Tibial nerve (tissue), 4 donors: ENCODE measurements at regions not wholly inside any gene's neighbourhood (a gene's known extent, or its start where the extent isn't known, plus 50 kb on each side); places are given as distances from the start of the nearest gene placed in this dataset.

Experiments
- CTCF ChIP-seq, 5 experiments: fragments of 200-600 bp in 3 of 5; fragments of 450-650 bp in 2 of 5; sonication (generic) in 3 of 5; IDR thresholded peaks; one replicate each; pipeline ENCODE4 v1.5.1; 2016 to 2019; ENCODE audit warnings: antibody characterized with exemption in 5 of 5, mild to moderate bottlenecking in 3 of 5, moderate library complexity in 2 of 5
- EP300 ChIP-seq, 2 donors: sonication (generic); formaldehyde crosslinking; IDR thresholded peaks; one replicate each; pipeline ENCODE4 v1.6.1; 2017; ENCODE audit warnings: antibody characterized with exemption in 2 of 2, mild to moderate bottlenecking in 1 of 2
- POLR2A ChIP-seq, 2 donors: fragments of 450-650 bp; IDR thresholded peaks; one replicate each; pipeline ENCODE4 v1.6.1; 2017; ENCODE audit warnings: antibody characterized with exemption in 2 of 2, mild to moderate bottlenecking in 2 of 2, moderate library complexity in 2 of 2

- TF ChIP-seq CTCF (IDR thresholded peaks at IDR 0.05) (no peak), POLR2A (IDR thresholded peaks at IDR 0.05) (no peak), EP300 (IDR thresholded peaks at IDR 0.05) (no peak)
These were observed 246.9 kb downstream of the LNPK start for GRCh38 chr2:175755169-175755568.
